ENCODE measurements at regions not wholly inside any gene's neighbourhood (a gene's known extent, or its start where the extent isn't known, plus 50 kb on each side); places are given as distances from the start of the nearest gene placed in this dataset.

DNA sequence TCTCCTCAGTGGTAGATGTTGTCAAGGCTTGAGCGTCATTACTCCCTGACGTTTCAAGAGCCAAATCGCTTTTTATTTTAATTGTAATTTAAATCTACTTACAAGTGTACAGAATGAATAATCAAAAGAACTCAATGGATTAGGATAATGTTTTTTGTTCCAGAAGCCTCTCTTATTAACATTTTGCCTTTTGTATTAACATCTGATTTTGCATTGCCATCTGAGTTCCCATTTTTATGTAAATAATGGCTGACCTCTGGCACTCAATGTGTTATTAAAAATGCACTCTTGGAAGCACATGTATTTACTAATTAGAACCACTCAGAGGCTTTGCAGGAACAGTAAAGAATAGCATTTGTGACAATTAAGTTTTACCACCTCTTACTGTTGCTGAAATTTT lies 411.0 kb downstream of the EPHA5 start:
- H3K27me3 ChIP-seq (replicated peaks in 1 of 4; ENCODE audit: control insufficient read depth in 3 of 4, extremely low read depth in 1 of 4, insufficient read depth in 3 of 4, low read length in 3 of 4): no peaks in the 10 kb centered on the region
- H4K91ac ChIP-seq (replicated peaks; ENCODE audit: insufficient read length, low read length): no peak overlapping the region
- no peak overlapping the region for H2BK20ac ChIP-seq (ENCODE audit: low read length)
- no peaks in the 10 kb centered on the region for H3K4me1 ChIP-seq (replicated peaks in 1 of 4; ENCODE audit: control insufficient read depth in 3 of 4, insufficient read depth in 4 of 4, low read length in 3 of 4)
- no peak overlapping the region for H3K14ac ChIP-seq (ENCODE audit: insufficient read length)
- no peak overlapping the region for H2BK15ac ChIP-seq (ENCODE audit: low read length)
- no peak overlapping the region for H4K5ac ChIP-seq (ENCODE audit: insufficient read length, low read depth, low read length)
- ChIA-PET CTCF (ENCODE audit: partially characterized antibody) (no interaction called here), POLR2A (ENCODE audit: partially characterized antibody) (no interaction called here)
- no peak overlapping the region for H2BK120ac ChIP-seq (replicated peaks; ENCODE audit: low read depth, low read length)
- H3K18ac ChIP-seq (ENCODE audit: extremely low read depth, low read length): no peak overlapping the region
- 39% methylated on average over 3 of the region's 3 CpGs; no CpG with 5 or more reads in 1 of the 2 experiments for WGBS, 2 experiments (ENCODE audit: extremely low coverage in 1 of 2, insufficient coverage in 1 of 2, insufficient read length in 1 of 2, insufficient replicate concordance in 2 of 2, low coverage in 1 of 2, low lambda C conversion rate in 2 of 2, missing lambda C conversion rate in 1 of 2)
- no peak overlapping the region for H3K4ac ChIP-seq (replicated peaks; ENCODE audit: insufficient read length, low read depth, low read length)
- no peaks in the 10 kb centered on the region for H3K79me1 ChIP-seq (ENCODE audit: low read depth, low read length)
- H3K9me3 ChIP-seq (ENCODE audit: insufficient read depth in 2 of 2, low read depth in 1 of 2, low read length in 1 of 2): no peaks in the 10 kb centered on the region
- H3K23me2 ChIP-seq (ENCODE audit: low read depth, low read length): no peaks in the 10 kb centered on the region
- no peak overlapping the region for H4K8ac ChIP-seq (ENCODE audit: extremely low read depth, insufficient read depth, low read length)
- no peak overlapping the region for H2AFZ ChIP-seq (ENCODE audit: low read length)
- no peaks in the 10 kb centered on the region for H3K79me2 ChIP-seq (ENCODE audit: control insufficient read depth in 1 of 2, insufficient read depth in 2 of 2, low read length in 2 of 2)
- no peak overlapping the region for H3K56ac ChIP-seq (replicated peaks; ENCODE audit: insufficient read length, low read depth, low read length)
- DNase-seq (ENCODE audit: low read depth in 1 of 2, low spot score in 2 of 2): no peak
- peak overlapping the region in 1 of 4 experiments; percentile 21; a peak in 1 of 8 replicates for H3K4me3 ChIP-seq (ENCODE audit: extremely low read depth in 1 of 4, insufficient read depth in 2 of 4, low read depth in 3 of 4, low read length in 4 of 4)
- no peak overlapping the region for H3K23ac ChIP-seq (ENCODE audit: insufficient read length)
- H3K9ac ChIP-seq (replicated peaks in 1 of 4; ENCODE audit: extremely low read depth in 1 of 4, low read depth in 3 of 4, low read length in 3 of 4): no peak overlapping the region
- H3K4me2 ChIP-seq (ENCODE audit: insufficient read depth in 1 of 2, low read depth in 2 of 2, low read length in 2 of 2): no peak overlapping the region
- H2BK5ac ChIP-seq (ENCODE audit: low read depth, low read length): no peak overlapping the region
- H2AK5ac ChIP-seq (ENCODE audit: low read depth, low read length): no peak overlapping the region
- no peaks in the 10 kb centered on the region for H4K20me1 ChIP-seq (replicated peaks in 1 of 2; ENCODE audit: control insufficient read depth in 1 of 2, insufficient read depth in 2 of 2, low read length in 2 of 2)
- no peaks in the 10 kb centered on the region for H3K36me3 ChIP-seq (ENCODE audit: control insufficient read depth in 2 of 4, insufficient read depth in 4 of 4, low read length in 3 of 4)
- no peak for FAIRE-seq
- H3K27ac ChIP-seq (ENCODE audit: low read depth, low read length): no peak overlapping the region
- H2BK12ac ChIP-seq (ENCODE audit: low read depth, low read length): no peak overlapping the region
- TF ChIP-seq SP2 (IDR thresholded peaks at IDR 0.05; ENCODE audit: low read length) (no peak), SUZ12 (IDR thresholded peaks at IDR 0.05; ENCODE audit: low read length) (no peak), SAP30 (IDR thresholded peaks at IDR 0.05; ENCODE audit: insufficient read depth, insufficient replicate concordance, low read length) (no peak), KDM4A (IDR thresholded peaks at IDR 0.05; ENCODE audit: low read depth, low read length, severe bottlenecking) (no peak), SIX5 (IDR thresholded peaks at IDR 0.05; ENCODE audit: low read depth, low read length) (no peak), RXRA (IDR thresholded peaks at IDR 0.05; ENCODE audit: insufficient read depth, low read depth, low read length) (no peak), CEBPB (IDR thresholded peaks at IDR 0.05; ENCODE audit: low read depth, low read length) (no peak), BRCA1 (IDR thresholded peaks at IDR 0.05; ENCODE audit: low read depth, low read length) (no peak), HDAC6 (IDR thresholded peaks at IDR 0.05; ENCODE audit: low read depth, low read length) (no peak), ZNF274 (IDR thresholded peaks at IDR 0.05; ENCODE audit: borderline replicate concordance, extremely low read depth, low read length) (no peak), RFX5 (IDR thresholded peaks at IDR 0.05; ENCODE audit: borderline replicate concordance, low read depth, low read length) (no peak)
- TF ChIP-seq, protein P1, sequence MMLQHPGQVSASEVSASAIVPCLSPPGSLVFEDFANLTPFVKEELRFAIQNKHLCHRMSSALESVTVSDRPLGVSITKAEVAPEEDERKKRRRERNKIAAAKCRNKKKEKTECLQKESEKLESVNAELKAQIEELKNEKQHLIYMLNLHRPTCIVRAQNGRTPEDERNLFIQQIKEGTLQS (IDR thresholded peaks at IDR 0.05; ENCODE audit: insufficient read depth, low read depth, low read length): no peak
- TF ChIP-seq, protein P2, sequence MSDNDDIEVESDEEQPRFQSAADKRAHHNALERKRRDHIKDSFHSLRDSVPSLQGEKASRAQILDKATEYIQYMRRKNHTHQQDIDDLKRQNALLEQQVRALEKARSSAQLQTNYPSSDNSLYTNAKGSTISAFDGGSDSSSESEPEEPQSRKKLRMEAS (IDR thresholded peaks at IDR 0.05): no peak
